PC-3 (cell line): ENCODE measurements at regions not wholly inside any gene's neighbourhood (a gene's known extent, or its start where the extent isn't known, plus 50 kb on each side); places are given as distances from the start of the nearest gene placed in this dataset.

Source experiments
- ATAC-seq: fragments of 200-7000 bp; cut with Tn5 transposase; 2 replicates; pipeline ENCODE4 v1.9.1; 2020; ENCODE audit warnings: mild to moderate bottlenecking, moderate library complexity
- BruUV-seq: library from RNA; stranded (reverse); fragments of 400-500 nt; replicated peaks from 2 replicates; lab custom pipeline; 2021; lab: Mats Ljungman, UMichigan
- CTCF ChIA-PET: fragments of 300-600 bp; sonication (Branson Sonifier 250); formaldehyde crosslinking; loops from one replicate; lab custom pipeline; 2022; ENCODE audit warnings: antibody characterized with exemption; lab: Charles Lee
- POLR2A ChIA-PET: fragments of 300-600 bp; sonication (Branson Sonifier 250); formaldehyde crosslinking; loops from one replicate; lab custom pipeline; 2022; ENCODE audit warnings: antibody characterized with exemption; ENCODE audit not compliant: unreplicated experiment; lab: Charles Lee
- DNase-seq: peaks from one replicate; pipeline ENCODE4 v3.0.0-alpha.2; 2015
- H2AFZ ChIP-seq: fragments of 300-600 bp; sonication (generic); 2 replicates; pipeline ENCODE4 v1.6.0; 2016; ENCODE audit warnings: antibody characterized with exemption, low read length
- H3F3A ChIP-seq: fragments of 300-600 bp; sonication (generic); one replicate; pipeline ENCODE4 v1.6.0; 2017; ENCODE audit warnings: antibody characterized with exemption, low read length, control low read depth, mild to moderate bottlenecking; ENCODE audit not compliant: unreplicated experiment
- H3K27ac ChIP-seq: fragments of 300-600 bp; sonication (generic); 2 replicates; pipeline ENCODE4 v1.5.1; 2016; ENCODE audit warnings: mild to moderate bottlenecking, low read length
- H3K27me3 ChIP-seq: fragments of 300-600 bp; sonication (generic); 2 replicates; pipeline ENCODE4 v1.6.1; 2016; ENCODE audit warnings: low read length, mixed read lengths
- H3K36me3 ChIP-seq: fragments of 300-600 bp; sonication (generic); 2 replicates; pipeline ENCODE4 v1.6.1; 2016; ENCODE audit warnings: low read depth, mixed run types, low read length, mixed read lengths
- H3K4me1 ChIP-seq: fragments of 300-600 bp; sonication (generic); 2 replicates; pipeline ENCODE4 v1.5.1; 2016; ENCODE audit warnings: low read length; ENCODE audit not compliant: insufficient read depth
- H3K4me2 ChIP-seq: fragments of 300-600 bp; sonication (generic); 2 replicates; pipeline ENCODE4 v1.6.0; 2016; ENCODE audit warnings: low read length
- H3K4me3 ChIP-seq: fragments of 300-600 bp; sonication (generic); 2 replicates; pipeline ENCODE4 v1.5.1; 2016; ENCODE audit warnings: mild to moderate bottlenecking, low read length, mixed read lengths
- H3K79me2 ChIP-seq: fragments of 300-600 bp; sonication (generic); 2 replicates; pipeline ENCODE4 v1.6.1; 2017; ENCODE audit warnings: low read length, mixed read lengths
- H3K9ac ChIP-seq: fragments of 300-600 bp; sonication (generic); 2 replicates; pipeline ENCODE4 v1.6.0; 2016; ENCODE audit warnings: mild to moderate bottlenecking, low read length
- H3K9me2 ChIP-seq: fragments of 300-600 bp; sonication (generic); replicated peaks from 2 replicates; pipeline ENCODE4 v1.6.1; 2016; ENCODE audit warnings: mixed run types, low read length, mixed read lengths
- H3K9me3 ChIP-seq: fragments of 300-600 bp; sonication (generic); 2 replicates; pipeline ENCODE4 v1.6.1; 2016; ENCODE audit warnings: low read length, mixed read lengths
- H4K20me1 ChIP-seq: fragments of 300-600 bp; sonication (generic); 2 replicates; pipeline ENCODE4 v1.6.1; 2016; ENCODE audit warnings: low read length, mixed read lengths
- EZH2 ChIP-seq: fragments of 300-600 bp; sonication (generic); IDR thresholded peaks from one replicate; pipeline ENCODE4 v1.6.1; 2017; ENCODE audit warnings: antibody characterized with exemption, mild to moderate bottlenecking, low read length; ENCODE audit not compliant: unreplicated experiment
- EZH2phosphoT487 ChIP-seq: fragments of 300-600 bp; sonication (generic); IDR thresholded peaks from 2 replicates; pipeline ENCODE4 v1.6.1; 2018; ENCODE audit warnings: mild to moderate bottlenecking, antibody characterized with exemption, low read length, borderline replicate concordance
- intact Hi-C: fragments of 100-400 bp; cut with micrococcal nuclease; formaldehyde crosslinking; loops from 2 replicates; pipeline ENCODE4 v1.9.0; 2023
- TF ChIP-seq, protein P1 (sequence below): fragments of 300-600 bp; sonication (generic); conservative IDR thresholded peaks from 2 replicates; pipeline ENCODE4 v1.5.1; 2017; ENCODE audit warnings: antibody characterized with exemption, low read depth, mild to moderate bottlenecking, low read length

- POLR2A ChIA-PET = no interaction called here
- H3K27me3 ChIP-seq = peaks cover 57% of the 10 kb centered on the region
- H3K9me2 ChIP-seq = no peaks in the 10 kb centered on the region
- TF ChIP-seq, protein P1, sequence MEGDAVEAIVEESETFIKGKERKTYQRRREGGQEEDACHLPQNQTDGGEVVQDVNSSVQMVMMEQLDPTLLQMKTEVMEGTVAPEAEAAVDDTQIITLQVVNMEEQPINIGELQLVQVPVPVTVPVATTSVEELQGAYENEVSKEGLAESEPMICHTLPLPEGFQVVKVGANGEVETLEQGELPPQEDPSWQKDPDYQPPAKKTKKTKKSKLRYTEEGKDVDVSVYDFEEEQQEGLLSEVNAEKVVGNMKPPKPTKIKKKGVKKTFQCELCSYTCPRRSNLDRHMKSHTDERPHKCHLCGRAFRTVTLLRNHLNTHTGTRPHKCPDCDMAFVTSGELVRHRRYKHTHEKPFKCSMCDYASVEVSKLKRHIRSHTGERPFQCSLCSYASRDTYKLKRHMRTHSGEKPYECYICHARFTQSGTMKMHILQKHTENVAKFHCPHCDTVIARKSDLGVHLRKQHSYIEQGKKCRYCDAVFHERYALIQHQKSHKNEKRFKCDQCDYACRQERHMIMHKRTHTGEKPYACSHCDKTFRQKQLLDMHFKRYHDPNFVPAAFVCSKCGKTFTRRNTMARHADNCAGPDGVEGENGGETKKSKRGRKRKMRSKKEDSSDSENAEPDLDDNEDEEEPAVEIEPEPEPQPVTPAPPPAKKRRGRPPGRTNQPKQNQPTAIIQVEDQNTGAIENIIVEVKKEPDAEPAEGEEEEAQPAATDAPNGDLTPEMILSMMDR = no peak
- no peak for TF ChIP-seq EZH2
- TF ChIP-seq EZH2phosphoT487 = no peak
- H3K27ac ChIP-seq = no peak overlapping the region
- H2AFZ ChIP-seq = no peak overlapping the region
- no peaks in the 10 kb centered on the region for H4K20me1 ChIP-seq
- H3K4me2 ChIP-seq = no peak overlapping the region
- no TSS peak for BruUV-seq
- H3K9me3 ChIP-seq = no peaks in the 10 kb centered on the region
- intact Hi-C loops = no loop called here
- no peaks in the 10 kb centered on the region for H3K4me1 ChIP-seq
- CTCF ChIA-PET = no interaction called here
- ATAC-seq (no peak), DNase-seq (no peak)
- H3K9ac ChIP-seq = no peak overlapping the region
- no peaks in the 10 kb centered on the region for H3F3A ChIP-seq
- no peaks in the 10 kb centered on the region for H3K36me3 ChIP-seq
- H3K4me3 ChIP-seq = no peak overlapping the region
- H3K79me2 ChIP-seq = no peaks in the 10 kb centered on the region
Measured at GRCh38 chr15:72851586-72851985, 68.0 kb upstream of the ADPGK start.

GRCh38 chr15:72850833-72851232 is 67.3 kb upstream of the ADPGK start:
- Histone ChIP-seq H3K79me2 (no peaks in the 10 kb centered on the region), H3K4me3 (no peak overlapping the region), H3F3A (no peaks in the 10 kb centered on the region), H3K9me3 (no peaks in the 10 kb centered on the region), H2AFZ (no peak overlapping the region), H3K4me2 (no peak overlapping the region), H3K9me2 (no peaks in the 10 kb centered on the region), H4K20me1 (no peaks in the 10 kb centered on the region), H3K27me3 (peaks cover 64% of the 10 kb centered on the region), H3K9ac (no peak overlapping the region), H3K4me1 (no peaks in the 10 kb centered on the region), H3K27ac (no peak overlapping the region), H3K36me3 (no peaks in the 10 kb centered on the region)
- CTCF ChIA-PET = no interaction called here
- POLR2A ChIA-PET = no interaction called here
- ATAC-seq (no peak), DNase-seq (no peak)
- intact Hi-C loops = no loop called here
- no TSS peak for BruUV-seq
- TF ChIP-seq EZH2phosphoT487 (no peak), EZH2 (no peak)
- TF ChIP-seq, protein P1 = no peak

DNA sequence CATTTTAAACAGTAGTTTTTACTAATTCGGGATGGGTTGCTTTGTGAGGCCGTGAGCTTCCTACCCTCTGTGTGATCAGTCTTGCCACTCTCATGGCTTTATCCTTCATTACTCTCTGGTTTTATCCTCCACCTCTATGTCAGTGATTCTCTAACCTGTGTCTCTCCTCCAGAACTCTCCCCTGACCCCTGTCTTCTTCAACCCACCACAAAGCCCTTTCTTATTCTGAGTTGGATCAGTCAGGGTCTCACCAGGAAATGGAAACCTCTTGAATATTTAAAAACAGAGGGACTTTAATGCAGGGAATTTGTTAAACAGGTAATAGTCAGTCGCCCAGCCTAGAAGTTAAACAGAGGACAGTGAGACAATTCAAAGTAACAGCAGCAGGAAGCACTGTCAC is 64.2 kb upstream of the ADPGK start:
- ChIA-PET POLR2A (no interaction called here), CTCF (no interaction called here)

More for the DNA sequence above, 64.2 kb upstream of the ADPGK start:
- ATAC-seq (no peak), DNase-seq (no peak)
- Histone ChIP-seq H3K4me1 (no peaks in the 10 kb centered on the region), H3K4me3 (no peak overlapping the region), H3K27ac (no peak overlapping the region), H3K79me2 (no peaks in the 10 kb centered on the region), H3K9me2 (no peaks in the 10 kb centered on the region), H4K20me1 (no peaks in the 10 kb centered on the region), H3F3A (no peaks in the 10 kb centered on the region), H3K4me2 (no peak overlapping the region), H3K9ac (no peak overlapping the region), H3K36me3 (no peaks in the 10 kb centered on the region), H2AFZ (no peak overlapping the region), H3K9me3 (no peaks in the 10 kb centered on the region), H3K27me3 (peaks cover 62% of the 10 kb centered on the region)
- BruUV-seq = no TSS peak
- TF ChIP-seq EZH2phosphoT487 (no peak), EZH2 (no peak)
- TF ChIP-seq, protein P1 = no peak
- intact Hi-C loops = no loop called here
